ENCODE measurements at regions not wholly inside any gene's neighbourhood (a gene's known extent, or its start where the extent isn't known, plus 50 kb on each side); places are given as distances from the start of the nearest gene placed in this dataset.

GRCh38 chr2:195319112-195319460, 337.9 kb upstream of the SLC39A10 start:
- Histone ChIP-seq H3K56ac (replicated peaks; ENCODE audit: insufficient read length, low read depth, low read length) (no peak overlapping the region), H3K14ac (ENCODE audit: insufficient read length) (no peak overlapping the region), H3K4me1 (replicated peaks in 1 of 4; ENCODE audit: control insufficient read depth in 3 of 4, insufficient read depth in 4 of 4, low read length in 3 of 4) (no peaks in the 10 kb centered on the region), H2BK5ac (ENCODE audit: low read depth, low read length) (no peak overlapping the region), H3K9ac (replicated peaks in 1 of 4; ENCODE audit: extremely low read depth in 1 of 4, low read depth in 3 of 4, low read length in 3 of 4) (no peak overlapping the region), H3K4me2 (ENCODE audit: insufficient read depth in 1 of 2, low read depth in 2 of 2, low read length in 2 of 2) (no peak overlapping the region), H4K20me1 (replicated peaks in 1 of 2; ENCODE audit: control insufficient read depth in 1 of 2, insufficient read depth in 2 of 2, low read length in 2 of 2) (no peaks in the 10 kb centered on the region), H2BK20ac (ENCODE audit: low read length) (no peak overlapping the region), H3K4ac (replicated peaks; ENCODE audit: insufficient read length, low read depth, low read length) (no peak overlapping the region), H2AFZ (ENCODE audit: low read length) (no peak overlapping the region), H3K4me3 (ENCODE audit: extremely low read depth in 1 of 4, insufficient read depth in 2 of 4, low read depth in 3 of 4, low read length in 4 of 4) (no peak overlapping the region), H3K79me2 (ENCODE audit: control insufficient read depth in 1 of 2, insufficient read depth in 2 of 2, low read length in 2 of 2) (no peaks in the 10 kb centered on the region), H3K27me3 (replicated peaks in 1 of 4; ENCODE audit: control insufficient read depth in 3 of 4, extremely low read depth in 1 of 4, insufficient read depth in 3 of 4, low read length in 3 of 4) (no peaks in the 10 kb centered on the region), H3K79me1 (ENCODE audit: low read depth, low read length) (no peaks in the 10 kb centered on the region), H2BK12ac (ENCODE audit: low read depth, low read length) (no peak overlapping the region), H3K23ac (ENCODE audit: insufficient read length) (no peak overlapping the region), H3K36me3 (ENCODE audit: control insufficient read depth in 2 of 4, insufficient read depth in 4 of 4, low read length in 3 of 4) (no peaks in the 10 kb centered on the region), H3K27ac (ENCODE audit: low read depth, low read length) (no peak overlapping the region), H3K23me2 (ENCODE audit: low read depth, low read length) (no peaks in the 10 kb centered on the region; the same call in 1 of the 2 replicates), H4K5ac (ENCODE audit: insufficient read length, low read depth, low read length) (no peak overlapping the region), H2BK15ac (ENCODE audit: low read length) (no peak overlapping the region), H2AK5ac (ENCODE audit: low read depth, low read length) (no peak overlapping the region), H4K8ac (ENCODE audit: extremely low read depth, insufficient read depth, low read length) (no peak overlapping the region), H3K9me3 (ENCODE audit: insufficient read depth in 2 of 2, low read depth in 1 of 2, low read length in 1 of 2) (no peaks in the 10 kb centered on the region), H4K91ac (replicated peaks; ENCODE audit: insufficient read length, low read length) (no peak overlapping the region), H3K18ac (ENCODE audit: extremely low read depth, low read length) (no peak overlapping the region), H2BK120ac (replicated peaks; ENCODE audit: low read depth, low read length) (no peak overlapping the region)
- ChIA-PET POLR2A (ENCODE audit: partially characterized antibody) (no interaction called here), CTCF (ENCODE audit: partially characterized antibody) (interaction anchor here (0.6 to 2.6 kb wide), 8 partner anchors 8 to 1355 kb away, joined by 3 to 11 read pairs (median 4); no protein-coding TSS in a partner anchor)
- TF ChIP-seq HDAC2 (IDR thresholded peaks at IDR 0.05; ENCODE audit: borderline replicate concordance in 1 of 2, low read depth in 2 of 2, low read length in 2 of 2): no peak
- no peak for TF ChIP-seq SP2 (IDR thresholded peaks at IDR 0.05; ENCODE audit: low read length)
- no peak for TF ChIP-seq SP1 (IDR thresholded peaks at IDR 0.05; ENCODE audit: low read depth, low read length)
- TF ChIP-seq USF2 (IDR thresholded peaks at IDR 0.05; ENCODE audit: low read length): no peak
- TF ChIP-seq CTBP2 (IDR thresholded peaks at IDR 0.05; ENCODE audit: borderline replicate concordance, insufficient read depth, insufficient read length, low read length): no peak
- no peak for TF ChIP-seq GABPA (IDR thresholded peaks at IDR 0.05; ENCODE audit: borderline replicate concordance, insufficient read depth, low read length)
- no peak for TF ChIP-seq JUND (IDR thresholded peaks at IDR 0.05; ENCODE audit: low read length)
- TF ChIP-seq TBP (IDR thresholded peaks at IDR 0.05; ENCODE audit: low read depth, low read length): no peak
- FAIRE-seq (no peak), DNase-seq (ENCODE audit: low read depth in 1 of 2, low spot score in 2 of 2) (no peak)
- WGBS, 2 experiments (ENCODE audit: extremely low coverage in 1 of 2, insufficient coverage in 1 of 2, insufficient read length in 1 of 2, insufficient replicate concordance in 2 of 2, low coverage in 1 of 2, low lambda C conversion rate in 2 of 2, missing lambda C conversion rate in 1 of 2): 71% methylated on average over 3 of the region's 3 CpGs; no CpG with 5 or more reads in 1 of the 2 experiments
